ENCODE measurements at regions not wholly inside any gene's neighbourhood (a gene's known extent, or its start where the extent isn't known, plus 50 kb on each side); places are given as distances from the start of the nearest gene placed in this dataset.

DNA sequence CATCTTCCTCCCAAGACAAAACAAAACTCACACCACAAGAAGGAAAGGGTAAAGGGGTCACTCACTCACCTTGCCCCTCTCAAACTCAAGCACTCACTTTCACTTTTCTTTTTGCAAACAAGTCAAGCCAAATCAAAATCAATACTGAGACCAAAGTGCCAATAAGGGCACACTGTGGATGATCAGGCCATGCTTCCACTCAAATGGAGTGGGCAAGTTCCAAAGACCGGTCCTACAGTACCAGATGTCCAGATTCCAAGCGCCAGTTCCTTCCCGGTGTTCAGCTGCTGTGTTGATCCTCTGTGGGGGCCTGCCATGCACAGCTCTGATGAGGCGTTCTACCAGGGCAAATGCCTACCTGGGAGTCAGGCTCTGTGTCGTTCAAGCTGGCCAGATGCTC lies 162.6 kb upstream of the GRIK2 start:
- no peak for DNase-seq

GRCh38 chr6:101231606-101232235 lies 161.8 kb upstream of the GRIK2 start:
- no peak for DNase-seq

- no peak for DNase-seq
Observed at GRCh38 chr6:101232961-101233360, 160.5 kb upstream of the GRIK2 start.

DNA sequence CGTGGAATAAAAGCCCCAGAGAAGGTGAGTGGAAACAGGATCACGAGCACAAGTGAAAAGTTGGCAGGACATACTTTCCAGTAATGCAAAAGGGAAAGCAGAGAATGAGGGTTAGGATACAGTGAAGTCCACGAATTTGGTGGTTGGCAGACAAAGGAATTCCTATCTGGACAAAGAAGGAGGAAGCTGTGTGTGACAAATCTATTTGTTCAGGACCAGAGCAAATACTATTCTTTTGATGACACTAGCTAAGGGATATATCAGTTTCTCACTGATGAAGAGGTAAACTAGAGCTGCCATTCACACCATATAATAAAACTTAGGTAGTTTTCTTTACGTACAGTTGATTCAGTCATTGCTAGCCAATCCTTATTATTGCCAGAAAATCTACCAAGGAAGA lies 156.8 kb upstream of the GRIK2 start:
- no peak for DNase-seq

DNA sequence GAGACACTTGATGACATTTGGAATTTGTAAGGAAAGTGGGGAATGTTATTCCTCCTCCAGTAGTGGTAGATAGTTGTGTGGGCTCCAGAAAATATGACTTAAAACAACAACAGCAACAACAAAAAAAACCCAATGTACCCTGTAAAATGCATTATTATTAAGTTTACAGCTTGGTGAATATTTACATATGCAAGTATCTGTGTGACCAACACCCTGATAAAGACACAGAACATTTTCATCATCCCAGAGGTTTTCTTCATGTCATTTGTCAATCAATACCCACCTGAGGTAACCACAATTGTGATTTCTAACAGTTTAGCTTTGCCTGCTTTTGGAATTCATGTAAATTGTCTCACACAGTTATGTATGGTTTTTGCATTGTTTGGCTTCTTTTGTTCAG lies 152.1 kb upstream of the GRIK2 start:
- no peak for DNase-seq

- DNase-seq = no peak
Observed at GRCh38 chr6:101249470-101249869, 144.0 kb upstream of the GRIK2 start.

DNA sequence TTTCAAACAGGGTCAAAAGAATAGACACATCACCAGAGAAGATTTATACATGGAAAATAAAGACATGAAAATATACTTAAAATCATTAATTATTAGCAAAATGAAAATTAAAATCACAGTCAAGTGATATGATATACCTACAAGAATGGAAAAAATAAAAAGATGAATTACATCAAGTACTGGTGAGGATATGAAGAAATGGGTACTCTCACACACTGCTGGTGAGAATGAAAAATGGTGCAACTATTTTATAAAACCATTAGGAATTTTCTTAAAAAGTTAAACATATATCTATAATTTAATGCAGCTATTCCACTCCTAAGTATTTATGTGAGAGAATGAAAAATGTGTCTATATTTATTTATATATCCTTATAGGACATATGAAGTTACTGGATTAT lies 136.3 kb upstream of the GRIK2 start:
- DNase-seq = no peak

DNA sequence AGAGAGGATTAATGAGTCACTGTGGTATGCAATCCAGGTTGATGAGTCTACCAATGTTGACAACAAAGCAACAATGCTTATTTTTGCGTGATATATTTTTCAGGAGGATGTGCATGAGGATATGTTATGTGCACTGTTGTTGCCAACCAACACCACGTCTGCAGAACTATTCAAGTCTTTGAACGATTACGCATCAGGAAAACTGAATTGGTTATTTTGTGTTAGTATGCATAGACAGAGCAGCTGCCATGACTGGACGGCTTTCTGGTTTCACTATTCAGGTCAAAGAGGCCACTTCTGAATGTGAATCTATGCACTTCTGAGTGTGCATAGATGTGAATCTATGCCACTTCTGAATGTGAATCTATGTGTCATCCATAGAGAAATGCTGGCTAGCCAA lies 134.0 kb upstream of the GRIK2 start:
- DNase-seq = no peak

DNA sequence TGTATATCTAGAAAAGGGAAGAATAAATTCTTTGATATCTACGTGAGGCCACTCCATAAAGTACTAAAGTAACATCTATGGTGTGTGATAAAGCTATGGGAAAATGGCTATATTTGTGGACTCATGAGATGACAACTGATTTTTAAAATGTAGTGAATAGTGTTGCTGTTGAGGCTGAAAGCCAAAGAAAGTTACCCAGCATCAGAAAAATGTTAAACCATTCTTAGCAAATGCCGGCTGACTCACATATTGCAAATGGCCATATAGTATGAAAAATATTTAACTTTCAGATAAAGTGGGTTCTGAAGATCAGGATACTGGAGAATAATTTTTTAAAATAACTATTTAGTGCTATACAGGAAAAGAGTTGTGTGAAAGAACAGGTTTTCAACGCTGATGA lies 129.9 kb upstream of the GRIK2 start:
- DNase-seq = no peak

DNA sequence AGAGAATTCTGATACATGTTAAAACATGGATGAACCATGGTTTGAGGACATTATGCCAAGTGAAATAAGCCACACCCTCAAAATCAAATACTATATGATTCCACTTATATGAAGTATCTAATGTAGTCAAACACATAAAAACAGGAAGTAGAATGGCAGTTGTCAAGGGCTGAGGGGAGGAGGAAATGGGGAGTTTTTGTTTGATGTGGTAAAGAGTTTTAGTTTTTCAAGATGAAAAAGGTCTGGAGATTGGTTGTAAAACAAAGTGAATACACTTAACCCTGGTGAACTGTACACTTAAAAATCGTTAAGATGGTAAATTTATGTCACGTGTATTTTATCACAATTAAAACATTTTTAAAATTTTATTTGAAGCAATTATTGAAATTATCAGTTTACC lies 127.4 kb upstream of the GRIK2 start:
- no peak for DNase-seq

DNA sequence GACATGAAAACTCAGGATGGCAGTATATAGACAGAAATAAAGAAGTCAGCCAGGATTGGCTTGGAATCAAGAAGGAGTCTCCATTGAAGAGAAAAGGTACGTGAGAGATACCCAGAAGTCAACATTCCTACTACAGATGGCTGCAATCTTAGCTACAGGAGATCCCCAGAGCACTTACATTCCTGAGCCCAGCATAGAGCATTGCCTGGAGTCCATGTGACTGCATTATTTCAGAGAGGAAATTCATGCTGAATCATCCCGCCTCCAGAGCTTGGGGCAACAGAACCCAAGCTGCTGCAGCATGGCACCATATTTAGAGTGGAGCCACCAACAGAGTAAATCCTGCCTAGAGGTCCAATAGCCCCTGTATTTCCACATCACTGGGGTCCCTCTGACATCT lies 125.0 kb upstream of the GRIK2 start:
- DNase-seq = no peak

- DNase-seq = no peak
Observed at GRCh38 chr6:101275251-101275650, 118.3 kb upstream of the GRIK2 start.

DNA sequence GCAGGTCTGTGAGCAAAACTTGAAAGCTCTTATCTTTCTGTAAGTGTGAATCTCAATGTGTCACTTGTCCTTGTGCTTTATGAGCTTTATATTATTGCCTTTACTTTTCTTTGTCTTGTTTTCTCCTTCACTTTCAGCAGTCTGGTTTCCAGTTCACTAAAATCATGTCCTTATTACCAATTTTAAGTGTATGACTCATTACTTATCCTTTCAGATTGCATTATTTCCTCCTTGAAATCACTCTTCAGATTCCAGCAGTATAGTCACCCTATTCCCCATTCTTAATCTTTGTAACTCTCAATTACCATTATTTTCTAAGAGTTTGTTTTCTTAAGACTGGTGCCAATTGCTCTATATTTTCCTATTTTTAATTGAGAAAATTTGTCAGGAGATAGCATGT lies 117.4 kb upstream of the GRIK2 start:
- DNase-seq = no peak

GRCh38 chr6:101279410-101279809 lies 114.1 kb upstream of the GRIK2 start:
- no peak for DNase-seq

- DNase-seq = no peak
Observed at GRCh38 chr6:101281266-101281665, 112.2 kb upstream of the GRIK2 start.

- no peak for DNase-seq
Observed at GRCh38 chr6:101284131-101284530, 109.4 kb upstream of the GRIK2 start.

DNA sequence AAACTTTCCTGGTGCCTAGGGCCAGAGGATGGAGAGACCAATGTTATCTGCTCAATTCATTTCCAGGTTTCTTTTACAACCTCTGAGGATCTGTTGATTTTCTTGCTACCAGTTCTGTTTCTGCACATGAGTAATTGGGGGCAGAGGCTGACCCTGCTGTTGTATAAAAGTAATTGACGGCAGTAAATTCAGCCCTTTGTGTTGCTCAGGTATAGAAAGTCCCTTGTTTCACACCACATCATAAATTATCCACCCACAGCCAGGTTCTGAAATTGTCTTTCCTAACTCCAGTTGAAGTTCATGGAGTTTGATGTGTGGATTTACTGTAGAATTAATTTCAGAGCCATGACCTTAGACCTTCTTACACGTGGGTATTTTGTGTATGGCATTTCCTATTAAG lies 107.4 kb upstream of the GRIK2 start:
- no peak for DNase-seq

GRCh38 chr6:101290346-101290745 lies 103.2 kb upstream of the GRIK2 start:
- no peak for DNase-seq

DNA sequence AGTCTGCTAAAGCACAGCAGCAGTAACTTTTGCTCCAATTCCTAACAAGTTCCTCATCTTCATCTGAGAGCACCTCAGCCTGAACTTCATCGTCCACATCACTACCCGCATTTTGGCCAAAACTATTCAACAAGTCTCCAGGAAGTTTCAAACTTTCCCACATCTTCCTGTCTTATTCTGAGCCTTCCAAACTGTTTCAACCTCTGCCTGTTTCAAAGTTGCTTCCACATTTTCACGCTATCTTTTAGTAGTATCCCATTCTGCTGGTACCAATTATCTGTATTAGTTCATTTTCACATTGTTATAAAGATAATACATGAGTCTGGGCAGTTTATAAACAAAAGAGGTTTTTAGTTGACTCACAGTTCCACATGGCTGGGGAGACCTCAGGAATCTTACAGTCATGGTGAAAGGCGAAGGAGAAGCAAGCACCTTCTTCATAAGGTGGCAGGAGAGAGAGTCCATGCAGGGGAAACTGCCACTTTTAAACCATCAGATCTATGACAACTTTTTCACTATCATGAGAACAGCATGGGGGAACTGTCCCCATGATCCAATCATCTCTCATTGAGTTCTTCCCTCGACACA lies 99.4 kb upstream of the GRIK2 start:
- no peak for DNase-seq

GRCh38 chr6:101294676-101295075 lies 98.8 kb upstream of the GRIK2 start:
- DNase-seq = no peak

- no peak for DNase-seq
Observed at GRCh38 chr6:101296169-101296960, 97.1 kb upstream of the GRIK2 start.

DNA sequence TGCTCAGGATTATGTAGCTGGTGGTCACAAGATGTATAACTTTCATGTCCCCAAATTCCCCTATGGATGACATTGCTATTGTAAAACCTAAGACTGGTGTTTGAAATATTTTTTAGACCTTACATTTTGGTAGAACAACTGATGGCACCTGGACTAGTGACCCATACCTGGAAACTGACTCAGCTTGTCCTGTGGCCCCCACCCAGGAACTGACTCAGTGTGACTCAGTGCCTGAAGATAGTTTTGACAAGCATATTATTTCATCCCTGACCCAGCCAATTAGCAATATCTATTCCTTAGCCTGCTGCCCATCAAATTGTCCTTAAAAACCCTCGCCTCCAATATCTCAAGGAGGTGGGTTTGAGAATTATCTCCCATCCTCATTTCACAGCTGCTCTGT lies 90.9 kb upstream of the GRIK2 start:
- DNase-seq = no peak

GRCh38 chr6:101303495-101303894 lies 90.0 kb upstream of the GRIK2 start:
- no peak for DNase-seq

DNA sequence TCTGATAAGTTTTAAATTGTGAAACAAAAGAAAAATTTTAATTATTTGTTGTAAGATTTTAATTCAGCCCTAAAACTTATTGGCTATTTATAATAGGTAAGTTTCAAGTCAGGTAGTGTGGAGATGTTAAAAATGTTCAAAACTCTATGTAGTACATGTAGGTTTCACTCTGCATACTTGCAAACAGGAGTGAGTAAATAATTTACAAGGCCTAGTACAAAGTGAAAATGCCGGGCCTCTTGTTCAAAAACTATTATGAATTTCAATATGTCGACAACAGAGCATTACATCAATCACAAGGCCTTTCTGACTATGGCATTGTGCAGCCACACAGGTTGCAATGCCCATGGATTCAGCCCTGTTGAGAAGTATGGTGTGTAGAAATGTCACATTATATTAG lies 80.9 kb upstream of the GRIK2 start:
- DNase-seq = no peak

- no peak for DNase-seq
Observed at GRCh38 chr6:101322921-101323320, 70.6 kb upstream of the GRIK2 start.

Data from activated T-cell treated with anti-CD3 and anti-CD28 coated beads, Interleukin-2, amount 50 U/mL, for 48 hours (primary cell).